ENCODE measurements at regions not wholly inside any gene's neighbourhood (a gene's known extent, or its start where the extent isn't known, plus 50 kb on each side); places are given as distances from the start of the nearest gene placed in this dataset.
A peak's percentile ranks its signal among the peaks of the same experiment; 100 is the strongest.

GRCh38 chr1:9447215-9447960, 91.9 kb upstream of the SLC25A33 start:
- no peaks in the 10 kb centered on the region for H3K4me1 ChIP-seq (ENCODE audit: insufficient read depth)
- no peak overlapping the region for H3K27ac ChIP-seq
- no peak overlapping the region for H3K9ac ChIP-seq
- in situ Hi-C loops (cut with MboI) = no loop called here
- H3K79me2 ChIP-seq (ENCODE audit: insufficient read depth) = no peaks in the 10 kb centered on the region
- no peaks in the 10 kb centered on the region for H3F3A ChIP-seq (ENCODE audit: insufficient read depth)
- no peaks in the 10 kb centered on the region for H3K36me3 ChIP-seq (ENCODE audit: low read depth)
- no peaks in the 10 kb centered on the region for H3K27me3 ChIP-seq (replicated peaks; ENCODE audit: insufficient read depth)
- H4K20me1 ChIP-seq (ENCODE audit: insufficient read depth) = no peaks in the 10 kb centered on the region
- H3K9me2 ChIP-seq (ENCODE audit: insufficient read depth) = no peaks in the 10 kb centered on the region
- WGBS, 2 experiments (ENCODE audit: low coverage in 1 of 2, low lambda C conversion rate in 2 of 2, missing lambda C conversion rate in 2 of 2) = 88 to 91% methylated on average over 18 of the region's 18 CpGs
- no peak overlapping the region for H2AFZ ChIP-seq
- no peak overlapping the region for H3K4me3 ChIP-seq
- H3K4me2 ChIP-seq (ENCODE audit: unreplicated experiment) = no peak overlapping the region
- no peak for TF ChIP-seq EZH2 (IDR thresholded peaks at IDR 0.05; ENCODE audit: insufficient read depth, poor library complexity, severe bottlenecking)
- H3K9me3 ChIP-seq (ENCODE audit: low read depth) = no peaks in the 10 kb centered on the region
- DNase-seq = no peak

- no peak for TF ChIP-seq EZH2phosphoT487 (IDR thresholded peaks at IDR 0.05; ENCODE audit: insufficient read depth, low read depth)
- no peak for TF ChIP-seq EZH2 (IDR thresholded peaks at IDR 0.05; ENCODE audit: insufficient read depth, poor library complexity, severe bottlenecking)
- in situ Hi-C loops (cut with MboI) = no loop called here
- 53 to 56% methylated on average over 15 of the region's 15 CpGs for WGBS, 2 experiments (ENCODE audit: low coverage in 1 of 2, low lambda C conversion rate in 2 of 2, missing lambda C conversion rate in 2 of 2)
These were observed 90.8 kb upstream of the SLC25A33 start for GRCh38 chr1:9448132-9449109.

GRCh38 chr1:9449110-9449627, 90.1 kb upstream of the SLC25A33 start:
- H3K79me2 ChIP-seq (ENCODE audit: insufficient read depth) = no peaks in the 10 kb centered on the region
- WGBS, 2 experiments (ENCODE audit: low coverage in 1 of 2, low lambda C conversion rate in 2 of 2, missing lambda C conversion rate in 2 of 2) = 30% methylated on average over 9 to 10 of the region's 10 CpGs
- no peaks in the 10 kb centered on the region for H3K27me3 ChIP-seq (replicated peaks; ENCODE audit: insufficient read depth)
- H3K27ac ChIP-seq = no peak overlapping the region
- peak; percentile 29 for DNase-seq
- H3K9ac ChIP-seq = no peak overlapping the region
- H3K4me3 ChIP-seq = no peak overlapping the region
- H2AFZ ChIP-seq = no peak overlapping the region
- H3K4me2 ChIP-seq (ENCODE audit: unreplicated experiment) = no peak overlapping the region
- no peaks in the 10 kb centered on the region for H4K20me1 ChIP-seq (ENCODE audit: insufficient read depth)
- H3K9me2 ChIP-seq (ENCODE audit: insufficient read depth) = no peaks in the 10 kb centered on the region
- H3K4me1 ChIP-seq (ENCODE audit: insufficient read depth) = no peaks in the 10 kb centered on the region
- no peaks in the 10 kb centered on the region for H3K9me3 ChIP-seq (ENCODE audit: low read depth)
- no peak for TF ChIP-seq EZH2phosphoT487 (IDR thresholded peaks at IDR 0.05; ENCODE audit: insufficient read depth, low read depth)
- TF ChIP-seq EZH2 (IDR thresholded peaks at IDR 0.05; ENCODE audit: insufficient read depth, poor library complexity, severe bottlenecking) = no peak
- no peaks in the 10 kb centered on the region for H3K36me3 ChIP-seq (ENCODE audit: low read depth)
- H3F3A ChIP-seq (ENCODE audit: insufficient read depth) = no peaks in the 10 kb centered on the region
- in situ Hi-C loops (cut with MboI) = no loop called here

More at GRCh38 chr1:9448132-9449109, 90.8 kb upstream of the SLC25A33 start:
- no peak for DNase-seq
- Histone ChIP-seq H4K20me1 (ENCODE audit: insufficient read depth) (no peaks in the 10 kb centered on the region), H3K27me3 (replicated peaks; ENCODE audit: insufficient read depth) (no peaks in the 10 kb centered on the region), H3K4me2 (ENCODE audit: unreplicated experiment) (no peak overlapping the region), H3K27ac (no peak overlapping the region), H3K36me3 (ENCODE audit: low read depth) (no peaks in the 10 kb centered on the region), H3K79me2 (ENCODE audit: insufficient read depth) (no peaks in the 10 kb centered on the region), H2AFZ (no peak overlapping the region), H3K9me3 (ENCODE audit: low read depth) (no peaks in the 10 kb centered on the region), H3F3A (ENCODE audit: insufficient read depth) (no peaks in the 10 kb centered on the region), H3K9ac (no peak overlapping the region), H3K9me2 (ENCODE audit: insufficient read depth) (no peaks in the 10 kb centered on the region), H3K4me3 (no peak overlapping the region), H3K4me1 (ENCODE audit: insufficient read depth) (no peaks in the 10 kb centered on the region)

GRCh38 chr1:9449976-9450696, 89.1 kb upstream of the SLC25A33 start:
- no peak overlapping the region for H3K4me3 ChIP-seq
- H3K9me2 ChIP-seq (ENCODE audit: insufficient read depth) = no peaks in the 10 kb centered on the region
- WGBS, 2 experiments (ENCODE audit: low coverage in 1 of 2, low lambda C conversion rate in 2 of 2, missing lambda C conversion rate in 2 of 2) = 77% methylated on average over 11 to 12 of the region's 12 CpGs
- DNase-seq = no peak
- no peak overlapping the region for H2AFZ ChIP-seq
- no peaks in the 10 kb centered on the region for H4K20me1 ChIP-seq (ENCODE audit: insufficient read depth)
- H3K4me1 ChIP-seq (ENCODE audit: insufficient read depth) = no peaks in the 10 kb centered on the region
- no peak for TF ChIP-seq EZH2 (IDR thresholded peaks at IDR 0.05; ENCODE audit: insufficient read depth, poor library complexity, severe bottlenecking)
- no peak for TF ChIP-seq EZH2phosphoT487 (IDR thresholded peaks at IDR 0.05; ENCODE audit: insufficient read depth, low read depth)
- H3K36me3 ChIP-seq (ENCODE audit: low read depth) = no peaks in the 10 kb centered on the region
- H3K27ac ChIP-seq = no peak overlapping the region
- H3K9ac ChIP-seq = no peak overlapping the region
- no peaks in the 10 kb centered on the region for H3K79me2 ChIP-seq (ENCODE audit: insufficient read depth)
- no peaks in the 10 kb centered on the region for H3K9me3 ChIP-seq (ENCODE audit: low read depth)
- in situ Hi-C loops (cut with MboI) = loop anchor here (10.0 kb wide), 1 partner anchor 185 kb away; no protein-coding TSS in a partner anchor
- H3F3A ChIP-seq (ENCODE audit: insufficient read depth) = no peaks in the 10 kb centered on the region
- H3K4me2 ChIP-seq (ENCODE audit: unreplicated experiment) = no peak overlapping the region
- H3K27me3 ChIP-seq (replicated peaks; ENCODE audit: insufficient read depth) = no peaks in the 10 kb centered on the region

Data from GM23248 (cell line).